Uterus (tissue), 3 donors: ENCODE measurements at regions not wholly inside any gene's neighbourhood (a gene's known extent, or its start where the extent isn't known, plus 50 kb on each side); places are given as distances from the start of the nearest gene placed in this dataset.

Experiments used
- DNase-seq, 2 donors: peaks; one replicate each; pipeline ENCODE4 v3.0.0-alpha.2; 2019 to 2020
- H3K27ac ChIP-seq, 2 donors: fragments of 200-600 bp; sonication (generic); 1 replicate in 1 of 2; 2 replicates in 1 of 2; pipeline ENCODE4 v1.5.1; 2016 to 2018
- H3K27me3 ChIP-seq, 2 donors: fragments of 200-600 bp; sonication (generic); one replicate each; pipeline ENCODE4 v1.5.1; 2018 to 2019; ENCODE audit warnings: control low read depth in 1 of 2
- H3K36me3 ChIP-seq, 2 donors: fragments of 200-600 bp; sonication (generic); one replicate each; pipeline ENCODE4 v1.5.1; 2019; ENCODE audit warnings: control low read depth in 1 of 2
- H3K4me1 ChIP-seq, 2 donors: fragments of 200-600 bp; sonication (generic); one replicate each; pipeline ENCODE4 v1.5.1; 2018 to 2019; ENCODE audit warnings: control low read depth in 1 of 2
- H3K4me3 ChIP-seq, 2 donors: fragments of 200-600 bp; sonication (generic); 1 replicate in 1 of 2; 2 replicates in 1 of 2; pipeline ENCODE4 v1.5.1; 2018 to 2019; ENCODE audit warnings: mild to moderate bottlenecking in 1 of 2
- H3K9me3 ChIP-seq, 2 donors: fragments of 200-600 bp; sonication (generic); one replicate each; pipeline ENCODE4 v1.5.1; 2019; ENCODE audit warnings: control low read depth in 1 of 2
- CTCF ChIP-seq, 4 experiments: fragments of 200-600 bp in 2 of 4; fragments of 450-650 bp in 2 of 4; sonication (generic) in 2 of 4; IDR thresholded peaks; one replicate each; pipeline ENCODE4 v1.5.1; 2016 to 2019; ENCODE audit warnings: antibody characterized with exemption in 4 of 4, mild to moderate bottlenecking in 2 of 4, moderate library complexity in 1 of 4
- POLR2A ChIP-seq, 2 donors: fragments of 450-650 bp; IDR thresholded peaks; one replicate each; pipeline ENCODE4 v1.6.1; 2016; ENCODE audit warnings: antibody characterized with exemption in 2 of 2, mild to moderate bottlenecking in 1 of 2, moderate library complexity in 1 of 2
- intact Hi-C: fragments of 100-400 bp; cut with DNase I; formaldehyde crosslinking; loops from one replicate; pipeline ENCODE4 v1.15.1; 2023; ENCODE audit warnings: low total_unique reads
- donor health status: DM: yes; HTN: yes; CAD: no.

- Histone ChIP-seq H3K4me1 (no peaks in the 10 kb centered on the region), H3K4me3 (no peak overlapping the region), H3K27me3 (no peaks in the 10 kb centered on the region), H3K9me3 (no peaks in the 10 kb centered on the region), H3K36me3 (no peaks in the 10 kb centered on the region), H3K27ac (no peak overlapping the region)
- TF ChIP-seq POLR2A (IDR thresholded peaks at IDR 0.05) (no peak), CTCF (IDR thresholded peaks at IDR 0.05) (no peak)
- DNase-seq, result no peak
- intact Hi-C loops, result no loop called here
Observed at GRCh38 chr12:127548123-127548553, 718.8 kb upstream of the TMEM132C start.

GRCh38 chr12:127550271-127550670 lies 716.7 kb upstream of the TMEM132C start:
- Histone ChIP-seq H3K27ac (no peak overlapping the region), H3K4me3 (no peak overlapping the region), H3K27me3 (no peaks in the 10 kb centered on the region), H3K9me3 (no peaks in the 10 kb centered on the region), H3K36me3 (no peaks in the 10 kb centered on the region), H3K4me1 (no peaks in the 10 kb centered on the region)
- no peak for DNase-seq
- TF ChIP-seq POLR2A (IDR thresholded peaks at IDR 0.05) (no peak), CTCF (IDR thresholded peaks at IDR 0.05) (no peak)
- intact Hi-C loops, result no loop called here

GRCh38 chr12:127552838-127553237 lies 714.1 kb upstream of the TMEM132C start:
- TF ChIP-seq CTCF (IDR thresholded peaks at IDR 0.05) (no peak), POLR2A (IDR thresholded peaks at IDR 0.05) (no peak)
- no peak for DNase-seq
- no peak overlapping the region for H3K4me3 ChIP-seq
- H3K4me1 ChIP-seq, result no peaks in the 10 kb centered on the region
- intact Hi-C loops, result no loop called here
- H3K36me3 ChIP-seq, result no peaks in the 10 kb centered on the region
- no peaks in the 10 kb centered on the region for H3K27me3 ChIP-seq
- H3K9me3 ChIP-seq, result no peaks in the 10 kb centered on the region
- no peak overlapping the region for H3K27ac ChIP-seq

GRCh38 chr12:127555071-127555470 lies 711.9 kb upstream of the TMEM132C start:
- H3K27ac ChIP-seq, result no peak overlapping the region
- H3K4me3 ChIP-seq, result no peak overlapping the region
- H3K9me3 ChIP-seq, result no peaks in the 10 kb centered on the region
- H3K27me3 ChIP-seq, result no peaks in the 10 kb centered on the region
- intact Hi-C loops, result no loop called here
- DNase-seq, result no peak
- H3K36me3 ChIP-seq, result no peaks in the 10 kb centered on the region
- H3K4me1 ChIP-seq, result no peaks in the 10 kb centered on the region
- TF ChIP-seq CTCF (IDR thresholded peaks at IDR 0.05) (no peak), POLR2A (IDR thresholded peaks at IDR 0.05) (no peak)

GRCh38 chr12:127556231-127556886 lies 710.6 kb upstream of the TMEM132C start:
- intact Hi-C loops, result no loop called here
- no peak for TF ChIP-seq POLR2A (IDR thresholded peaks at IDR 0.05)
- TF ChIP-seq CTCF (IDR thresholded peaks at IDR 0.05), result no peak
- Histone ChIP-seq H3K36me3 (no peaks in the 10 kb centered on the region), H3K27me3 (no peaks in the 10 kb centered on the region), H3K4me1 (no peaks in the 10 kb centered on the region), H3K27ac (no peak overlapping the region), H3K4me3 (no peak overlapping the region), H3K9me3 (no peaks in the 10 kb centered on the region)
- DNase-seq, result no peak
